ENCODE measurements at regions not wholly inside any gene's neighbourhood (a gene's known extent, or its start where the extent isn't known, plus 50 kb on each side); places are given as distances from the start of the nearest gene placed in this dataset.

GRCh38 chr13:70896136-70896535, 787.9 kb upstream of the KLHL1 start:
- TF ChIP-seq CTCF (IDR thresholded peaks at IDR 0.05; ENCODE audit: unreplicated experiment) = no peak

GRCh38 chr13:70895599-70895998, 787.3 kb upstream of the KLHL1 start:
- no peak for DNase-seq (ENCODE audit: low spot score, unreplicated experiment)
- Mint-ChIP-seq H3K36me3 (ENCODE audit: insufficient read depth) (no peaks in the 10 kb centered on the region), H3K27me3 (no peaks in the 10 kb centered on the region), H3K27ac (no peak overlapping the region), H3K9me3 (ENCODE audit: low read depth) (no peaks in the 10 kb centered on the region), H3K4me1 (ENCODE audit: low read depth) (peaks cover 2% of the 10 kb centered on the region), H3K4me3 (ENCODE audit: low read depth) (no peak overlapping the region)
- TF ChIP-seq CTCF (IDR thresholded peaks at IDR 0.05; ENCODE audit: unreplicated experiment) = no peak

More at GRCh38 chr13:70896136-70896535, 787.9 kb upstream of the KLHL1 start:
- Mint-ChIP-seq H3K36me3 (ENCODE audit: insufficient read depth) (no peaks in the 10 kb centered on the region), H3K27ac (no peak overlapping the region), H3K4me1 (ENCODE audit: low read depth) (no peaks in the 10 kb centered on the region), H3K27me3 (no peaks in the 10 kb centered on the region), H3K9me3 (ENCODE audit: low read depth) (no peaks in the 10 kb centered on the region), H3K4me3 (ENCODE audit: low read depth) (no peak overlapping the region)
- no peak for DNase-seq (ENCODE audit: low spot score, unreplicated experiment)

GRCh38 chr13:70894258-70894657, 786.0 kb upstream of the KLHL1 start:
- no peak for TF ChIP-seq CTCF (IDR thresholded peaks at IDR 0.05; ENCODE audit: unreplicated experiment)
- DNase-seq (ENCODE audit: low spot score, unreplicated experiment) = no peak
- Mint-ChIP-seq H3K4me1 (ENCODE audit: low read depth) (peaks cover 2% of the 10 kb centered on the region), H3K9me3 (ENCODE audit: low read depth) (peaks cover under 1% of the 10 kb centered on the region), H3K27me3 (no peaks in the 10 kb centered on the region), H3K4me3 (ENCODE audit: low read depth) (no peak overlapping the region), H3K36me3 (ENCODE audit: insufficient read depth) (no peaks in the 10 kb centered on the region), H3K27ac (no peak overlapping the region)

- Mint-ChIP-seq H3K27ac (no peak overlapping the region), H3K4me3 (ENCODE audit: low read depth) (no peak overlapping the region), H3K36me3 (ENCODE audit: insufficient read depth) (no peaks in the 10 kb centered on the region), H3K9me3 (ENCODE audit: low read depth) (peaks cover 5% of the 10 kb centered on the region), H3K27me3 (no peaks in the 10 kb centered on the region), H3K4me1 (ENCODE audit: low read depth) (peaks cover 2% of the 10 kb centered on the region)
- TF ChIP-seq CTCF (IDR thresholded peaks at IDR 0.05; ENCODE audit: unreplicated experiment) = no peak
- DNase-seq (ENCODE audit: low spot score, unreplicated experiment) = no peak
Measured at GRCh38 chr13:70893832-70894231, 785.6 kb upstream of the KLHL1 start.

GRCh38 chr13:70890289-70890688, 782.0 kb upstream of the KLHL1 start:
- Mint-ChIP-seq H3K36me3 (ENCODE audit: insufficient read depth) (no peaks in the 10 kb centered on the region), H3K27me3 (no peaks in the 10 kb centered on the region), H3K9me3 (ENCODE audit: low read depth) (peaks cover 17% of the 10 kb centered on the region), H3K4me1 (ENCODE audit: low read depth) (peaks cover 2% of the 10 kb centered on the region), H3K27ac (no peak overlapping the region), H3K4me3 (ENCODE audit: low read depth) (no peak overlapping the region)
- no peak for DNase-seq (ENCODE audit: low spot score, unreplicated experiment)
- no peak for TF ChIP-seq CTCF (IDR thresholded peaks at IDR 0.05; ENCODE audit: unreplicated experiment)

All from progenitor cell of endocrine pancreas (in vitro differentiated cells).